Nephron progenitor cell (in vitro differentiated cells): ENCODE measurements at regions not wholly inside any gene's neighbourhood (a gene's known extent, or its start where the extent isn't known, plus 50 kb on each side); places are given as distances from the start of the nearest gene placed in this dataset.
A peak's percentile ranks its signal among the peaks of the same experiment; 100 is the strongest.

Experiments used
- DNase-seq: peaks from one replicate; pipeline ENCODE4 v3.0.0; 2021
- H3K27ac Mint-ChIP-seq: 2 replicates; pipeline ENCODE4 v1.8.0; 2021; ENCODE audit warnings: mild to moderate bottlenecking, moderate library complexity, mixed read lengths
- H3K27me3 Mint-ChIP-seq: 2 replicates; pipeline ENCODE4 v1.8.0; 2021; ENCODE audit warnings: mild to moderate bottlenecking, low read depth, mixed read lengths; ENCODE audit not compliant: poor library complexity
- H3K36me3 Mint-ChIP-seq: 2 replicates; pipeline ENCODE4 v1.8.0; 2021; ENCODE audit warnings: low read depth, mixed read lengths
- H3K4me1 Mint-ChIP-seq: 2 replicates; pipeline ENCODE4 v1.8.0; 2021; ENCODE audit warnings: mixed read lengths
- H3K4me3 Mint-ChIP-seq: 2 replicates; pipeline ENCODE4 v1.8.0; 2021; ENCODE audit warnings: mild to moderate bottlenecking, moderate library complexity, mixed read lengths
- H3K9me3 Mint-ChIP-seq: 2 replicates; pipeline ENCODE4 v1.8.0; 2021; ENCODE audit warnings: mild to moderate bottlenecking, moderate library complexity, mixed read lengths
- TF ChIP-seq, protein P1 (sequence below): fragments of 200-600 bp; sonication (generic); IDR thresholded peaks from 2 replicates; pipeline ENCODE4 v1.5.0; 2021; ENCODE audit warnings: antibody characterized with exemption

DNA sequence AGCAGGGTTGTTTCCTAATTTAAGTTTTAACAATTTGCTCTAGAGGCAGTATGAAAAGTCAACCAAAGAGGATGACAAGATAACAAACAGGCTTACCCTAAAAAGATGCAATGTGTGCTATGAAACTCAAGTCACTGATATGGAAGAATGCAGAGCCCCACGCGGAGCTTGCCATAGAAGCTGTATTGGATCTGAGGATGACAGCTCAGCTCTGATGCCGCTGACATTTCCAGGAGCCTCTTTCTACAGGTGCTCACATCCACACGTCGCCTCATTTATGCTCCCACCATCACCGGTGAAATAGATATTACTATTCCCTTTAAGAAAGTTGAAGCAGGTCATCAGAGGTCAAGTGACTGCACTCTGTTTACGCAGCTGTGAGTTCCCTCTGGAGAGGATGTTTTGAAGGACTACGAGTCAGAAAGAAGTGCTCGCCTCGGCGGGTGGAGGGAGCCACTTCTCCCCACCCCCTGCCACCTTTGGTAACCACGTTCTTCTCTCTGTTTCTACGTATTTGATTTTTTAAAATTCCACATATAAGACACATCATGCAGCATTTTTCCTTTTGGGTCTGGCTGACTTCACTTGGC lies 275.4 kb downstream of the GLRX3 start:
- Mint-ChIP-seq H3K36me3 (no peaks in the 10 kb centered on the region), H3K4me1 (peaks cover 47% of the 10 kb centered on the region), H3K4me3 (no peak overlapping the region), H3K27me3 (peaks cover 12% of the 10 kb centered on the region), H3K9me3 (peaks cover 9% of the 10 kb centered on the region), H3K27ac (no peak overlapping the region)
- DNase-seq: no peak
- TF ChIP-seq, protein P1, sequence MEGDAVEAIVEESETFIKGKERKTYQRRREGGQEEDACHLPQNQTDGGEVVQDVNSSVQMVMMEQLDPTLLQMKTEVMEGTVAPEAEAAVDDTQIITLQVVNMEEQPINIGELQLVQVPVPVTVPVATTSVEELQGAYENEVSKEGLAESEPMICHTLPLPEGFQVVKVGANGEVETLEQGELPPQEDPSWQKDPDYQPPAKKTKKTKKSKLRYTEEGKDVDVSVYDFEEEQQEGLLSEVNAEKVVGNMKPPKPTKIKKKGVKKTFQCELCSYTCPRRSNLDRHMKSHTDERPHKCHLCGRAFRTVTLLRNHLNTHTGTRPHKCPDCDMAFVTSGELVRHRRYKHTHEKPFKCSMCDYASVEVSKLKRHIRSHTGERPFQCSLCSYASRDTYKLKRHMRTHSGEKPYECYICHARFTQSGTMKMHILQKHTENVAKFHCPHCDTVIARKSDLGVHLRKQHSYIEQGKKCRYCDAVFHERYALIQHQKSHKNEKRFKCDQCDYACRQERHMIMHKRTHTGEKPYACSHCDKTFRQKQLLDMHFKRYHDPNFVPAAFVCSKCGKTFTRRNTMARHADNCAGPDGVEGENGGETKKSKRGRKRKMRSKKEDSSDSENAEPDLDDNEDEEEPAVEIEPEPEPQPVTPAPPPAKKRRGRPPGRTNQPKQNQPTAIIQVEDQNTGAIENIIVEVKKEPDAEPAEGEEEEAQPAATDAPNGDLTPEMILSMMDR: no peak

DNA sequence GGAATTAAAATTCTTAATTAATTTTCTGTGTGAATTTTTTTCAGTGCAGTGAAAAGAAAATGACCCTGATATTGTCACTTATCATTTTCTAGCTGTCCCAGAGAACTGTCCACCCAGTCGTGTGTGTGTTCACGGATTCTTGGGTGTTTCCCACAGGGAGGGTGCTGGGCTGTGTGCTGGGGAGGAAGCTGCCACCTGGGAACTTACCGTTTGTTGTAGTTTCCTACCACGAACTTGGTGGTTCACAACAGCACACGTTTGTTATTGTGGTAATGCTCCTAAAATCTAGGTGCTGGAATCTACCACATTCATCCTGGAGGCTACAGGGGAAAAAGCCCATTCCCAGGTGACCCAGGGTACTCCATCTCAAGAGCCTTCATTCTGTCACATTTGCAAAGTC lies 276.1 kb downstream of the GLRX3 start:
- no peak for DNase-seq
- H3K27me3 Mint-ChIP-seq: peaks cover 13% of the 10 kb centered on the region
- no peak overlapping the region for H3K4me3 Mint-ChIP-seq
- H3K9me3 Mint-ChIP-seq: peaks cover 10% of the 10 kb centered on the region
- no peaks in the 10 kb centered on the region for H3K36me3 Mint-ChIP-seq
- H3K27ac Mint-ChIP-seq: peak overlapping the region; percentile 86
- H3K4me1 Mint-ChIP-seq: peaks cover 47% of the 10 kb centered on the region
- TF ChIP-seq, protein P1: no peak

DNA sequence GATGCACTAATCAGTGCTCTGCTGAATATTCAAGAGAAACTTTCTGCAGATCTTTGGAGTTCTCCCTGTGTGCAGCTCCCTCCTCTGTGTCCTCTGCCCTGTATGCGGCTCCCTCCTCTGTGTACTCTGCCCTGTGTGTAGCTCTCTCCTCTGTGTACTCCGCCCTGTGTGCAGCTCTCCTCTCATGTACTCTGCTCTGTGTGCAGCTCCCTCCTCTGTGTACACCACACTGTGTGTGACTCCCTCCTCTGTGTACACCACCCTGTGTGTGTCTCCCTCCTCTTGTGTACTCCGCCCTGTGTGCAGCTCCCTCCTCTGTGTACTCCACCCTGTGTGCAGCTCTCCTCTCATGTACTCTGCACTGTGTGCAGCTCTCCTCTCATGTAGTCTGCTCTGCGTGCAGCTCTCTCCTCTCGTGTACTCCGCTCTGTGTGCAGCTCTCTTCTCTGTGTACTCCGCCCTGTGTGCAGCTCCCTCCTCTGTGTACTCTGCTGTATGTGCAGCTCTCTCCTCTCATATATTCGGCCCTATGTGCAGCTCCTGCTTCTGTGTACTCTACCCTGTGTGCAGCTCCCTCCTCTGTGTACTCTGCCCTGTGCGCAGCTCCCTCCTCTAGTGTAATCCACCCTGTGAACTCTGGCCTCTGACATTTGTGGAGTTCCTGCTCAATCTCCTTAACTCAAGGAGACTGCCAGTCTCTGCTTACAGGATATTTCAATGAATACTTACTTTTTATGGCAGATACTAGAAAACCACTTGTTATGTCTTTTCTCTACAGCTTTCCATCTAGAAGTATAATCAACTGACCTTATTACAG lies 280.4 kb downstream of the GLRX3 start:
- peaks cover 10% of the 10 kb centered on the region for H3K9me3 Mint-ChIP-seq
- no peak for DNase-seq
- H3K4me3 Mint-ChIP-seq: no peak overlapping the region
- peaks cover 14% of the 10 kb centered on the region for H3K27me3 Mint-ChIP-seq
- TF ChIP-seq, protein P1: no peak
- H3K27ac Mint-ChIP-seq: peak overlapping the region; percentile 8
- H3K4me1 Mint-ChIP-seq: peaks cover 24% of the 10 kb centered on the region
- no peaks in the 10 kb centered on the region for H3K36me3 Mint-ChIP-seq

DNA sequence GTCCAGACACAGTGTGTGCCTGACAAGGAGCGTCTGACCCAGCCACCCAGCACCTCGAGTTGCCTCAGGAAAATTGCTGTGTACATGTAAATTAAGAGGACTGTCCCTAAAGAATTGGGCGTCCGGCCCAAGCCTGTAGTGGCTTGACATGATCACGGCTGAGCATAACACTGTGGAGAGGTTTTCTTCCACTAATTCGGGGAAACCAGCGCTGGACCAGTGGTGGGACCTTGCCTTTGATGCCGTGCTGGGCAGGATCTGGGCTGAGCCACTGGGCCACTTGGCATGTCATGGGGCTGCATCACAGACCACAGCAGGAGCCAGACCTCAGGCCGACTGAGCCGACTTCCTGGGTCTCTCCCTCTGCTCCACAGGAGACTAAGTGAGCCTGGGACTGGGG lies 282.5 kb downstream of the GLRX3 start:
- Mint-ChIP-seq H3K27ac (no peak overlapping the region), H3K9me3 (peaks cover 10% of the 10 kb centered on the region), H3K36me3 (no peaks in the 10 kb centered on the region), H3K4me3 (no peak overlapping the region), H3K4me1 (peaks cover 9% of the 10 kb centered on the region), H3K27me3 (peaks cover 14% of the 10 kb centered on the region)
- DNase-seq: no peak
- TF ChIP-seq, protein P1: no peak

DNA sequence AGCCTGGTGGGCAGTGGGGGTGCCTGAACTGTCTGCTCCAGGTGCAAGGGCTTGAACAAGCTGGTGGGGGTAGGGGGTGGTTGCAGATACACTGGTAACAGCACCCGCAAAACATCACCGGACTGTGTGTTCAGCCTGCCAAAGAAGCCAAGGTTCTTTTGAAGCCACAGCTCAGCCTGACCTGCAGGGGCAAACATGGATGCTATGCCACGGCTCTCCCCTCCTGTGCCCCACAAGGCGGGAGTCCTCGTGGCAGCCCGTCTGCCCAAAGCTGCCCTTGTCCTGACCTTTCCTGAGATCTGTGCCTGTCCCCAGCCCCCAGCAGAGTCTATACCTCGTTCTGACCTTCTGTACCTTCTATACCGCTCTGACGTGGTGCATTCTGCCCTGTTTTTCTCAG lies 285.7 kb downstream of the GLRX3 start:
- Mint-ChIP-seq H3K36me3 (no peaks in the 10 kb centered on the region), H3K27ac (no peak overlapping the region), H3K27me3 (peaks cover 6% of the 10 kb centered on the region), H3K9me3 (no peaks in the 10 kb centered on the region), H3K4me3 (no peak overlapping the region), H3K4me1 (peaks cover 8% of the 10 kb centered on the region)
- DNase-seq: no peak
- TF ChIP-seq, protein P1: no peak
